DOHH2 (cell line): ENCODE measurements at regions not wholly inside any gene's neighbourhood (a gene's known extent, or its start where the extent isn't known, plus 50 kb on each side); places are given as distances from the start of the nearest gene placed in this dataset.

ENCODE experiments used
- H3F3A ChIP-seq: fragments of 200-600 bp; sonication (generic), shearing (Covaris generic); 2 replicates; pipeline ENCODE4 v1.6.0; 2016; ENCODE audit warnings: antibody characterized with exemption, mild to moderate bottlenecking; ENCODE audit not compliant: control insufficient read depth, insufficient read depth
- H3K27ac ChIP-seq: fragments of 200-600 bp; sonication (generic); 2 replicates; pipeline ENCODE4 v1.5.1; 2014; ENCODE audit warnings: low read depth, mild to moderate bottlenecking, low read length, moderate library complexity
- H3K27me3 ChIP-seq: fragments of 200-600 bp; sonication (generic); 2 replicates; pipeline ENCODE4 v1.6.1; 2014; ENCODE audit warnings: mild to moderate bottlenecking, low read length, mixed read lengths; ENCODE audit not compliant: control insufficient read depth
- H3K36me3 ChIP-seq: fragments of 200-600 bp; sonication (generic); 2 replicates; pipeline ENCODE4 v1.6.1; 2014; ENCODE audit warnings: mild to moderate bottlenecking, low read length, moderate library complexity, mixed read lengths; ENCODE audit not compliant: control insufficient read depth
- H3K4me1 ChIP-seq: fragments of 200-600 bp; sonication (generic); 2 replicates; pipeline ENCODE4 v1.6.1; 2014; ENCODE audit warnings: mild to moderate bottlenecking, low read length, mixed read lengths; ENCODE audit not compliant: control insufficient read depth
- H3K4me2 ChIP-seq: fragments of 200-600 bp; sonication (generic); 2 replicates; pipeline ENCODE4 v1.6.0; 2014; ENCODE audit warnings: mild to moderate bottlenecking, low read length, moderate library complexity
- H3K4me3 ChIP-seq: fragments of 200-600 bp; sonication (generic); 2 replicates; pipeline ENCODE4 v1.5.1; 2014; ENCODE audit warnings: mild to moderate bottlenecking, low read length, mixed read lengths
- H3K79me2 ChIP-seq: fragments of 200-600 bp; sonication (generic); 2 replicates; pipeline ENCODE4 v1.6.1; 2014; ENCODE audit warnings: mild to moderate bottlenecking, low read length, mixed read lengths; ENCODE audit not compliant: control insufficient read depth
- H3K9me2 ChIP-seq: fragments of 200-600 bp; sonication (generic); replicated peaks from 2 replicates; pipeline ENCODE4 v1.6.1; 2014; ENCODE audit warnings: mild to moderate bottlenecking, low read length, mixed read lengths; ENCODE audit not compliant: control insufficient read depth
- H3K9me3 ChIP-seq: fragments of 200-600 bp; sonication (generic); 2 replicates; pipeline ENCODE4 v1.6.1; 2014; ENCODE audit warnings: antibody characterized with exemption, low read length, mixed read lengths; ENCODE audit not compliant: control insufficient read depth, insufficient read depth
- H4K20me1 ChIP-seq: fragments of 200-600 bp; sonication (generic); 2 replicates; pipeline ENCODE4 v1.6.0; 2014; ENCODE audit warnings: low read depth, mild to moderate bottlenecking, antibody characterized with exemption, low read length, moderate library complexity; ENCODE audit not compliant: control insufficient read depth, insufficient read depth
- EZH2phosphoT487 ChIP-seq: fragments of 200-600 bp; sonication (generic); IDR thresholded peaks from 2 replicates; pipeline ENCODE4 v1.6.1; 2017; ENCODE audit warnings: borderline replicate concordance, mild to moderate bottlenecking, antibody characterized with exemption, low read length, moderate library complexity, mixed read lengths
- TF ChIP-seq, protein P1 (sequence below): fragments of 200-600 bp; sonication (generic); IDR thresholded peaks from one replicate; pipeline ENCODE4 v1.5.1; 2014; ENCODE audit warnings: antibody characterized with exemption, mild to moderate bottlenecking, low read depth, low read length; ENCODE audit not compliant: poor library complexity, severe bottlenecking

DNA sequence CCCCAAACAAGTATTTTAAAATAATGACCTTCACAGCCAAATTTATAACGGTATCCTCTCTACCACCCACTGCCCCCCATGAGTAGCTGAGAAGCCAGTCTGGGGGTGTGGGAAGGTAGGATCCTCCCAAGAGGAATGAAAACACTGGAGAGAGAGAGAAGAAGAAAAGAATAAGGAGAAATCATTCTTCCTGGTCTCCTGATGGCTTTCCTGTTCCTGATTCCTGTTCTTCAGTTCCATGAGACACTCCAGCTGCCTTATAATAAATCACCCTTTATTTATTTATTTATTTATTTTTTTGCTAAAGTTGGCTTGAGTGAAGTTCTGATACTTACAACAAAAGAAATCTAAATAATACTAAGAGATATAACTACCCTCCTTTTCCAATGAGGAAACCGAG lies 56.4 kb upstream of the FAM20A start:
- Histone ChIP-seq H4K20me1 (no peaks in the 10 kb centered on the region), H3F3A (no peaks in the 10 kb centered on the region), H3K4me3 (no peak overlapping the region), H3K4me2 (no peak overlapping the region), H3K27ac (no peak overlapping the region), H3K4me1 (no peaks in the 10 kb centered on the region), H3K27me3 (no peaks in the 10 kb centered on the region), H3K79me2 (no peaks in the 10 kb centered on the region), H3K9me2 (no peaks in the 10 kb centered on the region), H3K36me3 (no peaks in the 10 kb centered on the region), H3K9me3 (no peaks in the 10 kb centered on the region)
- TF ChIP-seq, protein P1, sequence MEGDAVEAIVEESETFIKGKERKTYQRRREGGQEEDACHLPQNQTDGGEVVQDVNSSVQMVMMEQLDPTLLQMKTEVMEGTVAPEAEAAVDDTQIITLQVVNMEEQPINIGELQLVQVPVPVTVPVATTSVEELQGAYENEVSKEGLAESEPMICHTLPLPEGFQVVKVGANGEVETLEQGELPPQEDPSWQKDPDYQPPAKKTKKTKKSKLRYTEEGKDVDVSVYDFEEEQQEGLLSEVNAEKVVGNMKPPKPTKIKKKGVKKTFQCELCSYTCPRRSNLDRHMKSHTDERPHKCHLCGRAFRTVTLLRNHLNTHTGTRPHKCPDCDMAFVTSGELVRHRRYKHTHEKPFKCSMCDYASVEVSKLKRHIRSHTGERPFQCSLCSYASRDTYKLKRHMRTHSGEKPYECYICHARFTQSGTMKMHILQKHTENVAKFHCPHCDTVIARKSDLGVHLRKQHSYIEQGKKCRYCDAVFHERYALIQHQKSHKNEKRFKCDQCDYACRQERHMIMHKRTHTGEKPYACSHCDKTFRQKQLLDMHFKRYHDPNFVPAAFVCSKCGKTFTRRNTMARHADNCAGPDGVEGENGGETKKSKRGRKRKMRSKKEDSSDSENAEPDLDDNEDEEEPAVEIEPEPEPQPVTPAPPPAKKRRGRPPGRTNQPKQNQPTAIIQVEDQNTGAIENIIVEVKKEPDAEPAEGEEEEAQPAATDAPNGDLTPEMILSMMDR = no peak
- TF ChIP-seq EZH2phosphoT487 = no peak

DNA sequence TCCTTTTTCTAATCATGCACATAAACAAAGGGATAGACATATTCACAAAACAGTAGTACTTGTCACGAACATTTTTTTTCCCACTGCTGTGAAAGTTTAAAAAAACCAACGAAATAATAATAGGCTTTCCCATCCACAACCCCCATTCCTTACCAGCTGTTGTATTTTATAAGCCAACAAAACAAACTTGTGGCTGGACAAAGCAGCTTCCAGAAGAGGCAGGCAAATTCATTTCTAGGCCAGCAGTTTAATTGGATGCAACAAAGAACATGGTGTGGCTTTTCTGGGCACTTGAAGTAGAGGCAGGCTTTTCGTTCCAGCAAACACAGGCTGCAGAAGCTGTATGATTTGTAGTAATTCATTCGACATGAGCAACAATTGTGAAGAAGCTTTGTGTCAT lies 56.0 kb upstream of the FAM20A start:
- H3K9me3 ChIP-seq = no peaks in the 10 kb centered on the region
- H3K9me2 ChIP-seq = no peaks in the 10 kb centered on the region
- no peaks in the 10 kb centered on the region for H3K36me3 ChIP-seq
- H3K27me3 ChIP-seq = no peaks in the 10 kb centered on the region
- H4K20me1 ChIP-seq = no peaks in the 10 kb centered on the region
- H3K4me3 ChIP-seq = no peak overlapping the region
- no peaks in the 10 kb centered on the region for H3F3A ChIP-seq
- H3K27ac ChIP-seq = no peak overlapping the region
- TF ChIP-seq, protein P1 = no peak
- no peaks in the 10 kb centered on the region for H3K4me1 ChIP-seq
- H3K79me2 ChIP-seq = no peaks in the 10 kb centered on the region
- H3K4me2 ChIP-seq = no peak overlapping the region

GRCh38 chr17:68656666-68657065 lies 55.5 kb upstream of the FAM20A start:
- Histone ChIP-seq H3K4me3 (no peak overlapping the region), H3K9me3 (no peaks in the 10 kb centered on the region), H3K4me2 (no peak overlapping the region), H3K27me3 (no peaks in the 10 kb centered on the region), H3F3A (no peaks in the 10 kb centered on the region), H3K36me3 (no peaks in the 10 kb centered on the region), H4K20me1 (no peaks in the 10 kb centered on the region), H3K4me1 (no peaks in the 10 kb centered on the region), H3K9me2 (no peaks in the 10 kb centered on the region), H3K27ac (no peak overlapping the region), H3K79me2 (no peaks in the 10 kb centered on the region)
- TF ChIP-seq, protein P1 = no peak
- no peak for TF ChIP-seq EZH2phosphoT487
